SK-N-MC (cell line): ENCODE measurements at regions not wholly inside any gene's neighbourhood (a gene's known extent, or its start where the extent isn't known, plus 50 kb on each side); places are given as distances from the start of the nearest gene placed in this dataset.

Source experiments
- DNase-seq: peaks from one replicate; pipeline ENCODE4 v3.0.0-alpha.2; 2011; ENCODE audit warnings: low read depth, low spot score
- H3K27ac ChIP-seq: fragments of 200-600 bp; sonication (generic); 2 replicates; pipeline ENCODE4 v1.5.1; 2016; ENCODE audit warnings: mixed run types
- H3K36me3 ChIP-seq: fragments of 200-600 bp; sonication (generic); 2 replicates; pipeline ENCODE4 v1.6.1; 2017; ENCODE audit warnings: antibody characterized with exemption, low read length, mixed read lengths; ENCODE audit not compliant: insufficient read depth
- H3K4me3 ChIP-seq: fragments of 200-600 bp; sonication (generic); 2 replicates; pipeline ENCODE4 v1.5.1; 2016
- H3K9ac ChIP-seq: fragments of 200-600 bp; sonication (generic); 2 replicates; pipeline ENCODE4 v1.8.0; 2017; ENCODE audit warnings: mixed run types, mixed read lengths; ENCODE audit not compliant: insufficient read length
- H3K9me3 ChIP-seq: fragments of 200-600 bp; sonication (generic); 2 replicates; pipeline ENCODE4 v1.6.1; 2017; ENCODE audit warnings: low read depth, mild to moderate bottlenecking, antibody characterized with exemption, low read length, moderate library complexity, mixed read lengths
- EZH2 ChIP-seq: fragments of 200-600 bp; sonication (generic); IDR thresholded peaks from one replicate; pipeline ENCODE4 v1.6.1; 2017; ENCODE audit warnings: antibody characterized with exemption
- FOXP2 ChIP-seq: optimal IDR thresholded peaks from 2 replicates; pipeline ENCODE3; 2011; ENCODE audit warnings: mild to moderate bottlenecking, moderate library complexity; ENCODE audit not compliant: insufficient read depth; ENCODE audit errors: extremely low read length, control extremely low read depth
- POLR2AphosphoS5 ChIP-seq: IDR thresholded peaks from 2 replicates; pipeline ENCODE4 v1.6.1; 2012; ENCODE audit warnings: mild to moderate bottlenecking, low read depth, low read length, borderline replicate concordance

DNA sequence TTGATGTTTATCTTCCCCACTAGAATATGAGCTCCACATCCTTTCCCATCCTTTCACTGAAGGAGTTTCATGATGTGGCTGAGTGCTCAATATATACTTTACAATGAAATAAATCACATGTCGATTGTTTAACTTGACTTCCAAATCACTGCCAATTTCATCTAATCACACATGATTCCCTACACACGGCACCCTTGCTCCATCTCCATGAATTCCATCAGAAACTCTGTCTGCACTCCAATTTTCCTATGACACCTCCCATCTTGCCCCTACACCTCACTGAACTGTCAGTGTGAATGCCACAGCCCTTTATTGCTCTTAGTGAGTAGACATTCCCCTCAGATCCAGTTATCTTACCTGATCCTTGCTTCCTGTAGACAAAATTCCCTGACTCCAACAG lies 366.0 kb downstream of the CMPK2 start:
- no peaks in the 10 kb centered on the region for H3K36me3 ChIP-seq
- DNase-seq: no peak

DNA sequence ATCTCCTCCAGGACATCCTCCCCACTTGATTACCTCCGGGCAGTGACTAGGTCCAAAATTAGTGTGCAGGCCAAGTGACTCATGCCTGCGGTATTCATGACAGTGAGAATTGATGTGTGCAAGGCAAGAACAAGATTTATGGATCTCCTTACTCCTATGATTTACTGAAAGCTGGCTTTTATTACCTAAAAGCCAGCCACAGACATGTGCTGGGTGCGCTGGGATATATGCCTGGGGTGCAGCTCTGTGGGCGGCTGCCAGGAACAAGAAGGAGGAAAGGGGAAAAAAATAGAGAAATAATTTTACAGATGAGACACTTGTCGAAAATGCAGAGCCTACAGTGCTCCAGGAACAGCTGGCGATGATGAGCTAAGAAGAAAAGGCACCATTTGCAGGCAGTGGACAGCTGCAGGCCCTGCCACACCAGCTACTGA lies 359.3 kb downstream of the CMPK2 start:
- H3K4me3 ChIP-seq: no peak overlapping the region
- H3K27ac ChIP-seq: no peak overlapping the region
- no peak overlapping the region for H3K9ac ChIP-seq
- DNase-seq: no peak
- H3K9me3 ChIP-seq: no peaks in the 10 kb centered on the region
- TF ChIP-seq EZH2: no peak
- no peak for TF ChIP-seq POLR2AphosphoS5
- TF ChIP-seq FOXP2: no peak
- H3K36me3 ChIP-seq: no peaks in the 10 kb centered on the region

More for the DNA sequence above, 366.0 kb downstream of the CMPK2 start:
- H3K27ac ChIP-seq: no peak overlapping the region
- H3K4me3 ChIP-seq: no peak overlapping the region
- H3K9ac ChIP-seq: no peak overlapping the region
- no peaks in the 10 kb centered on the region for H3K9me3 ChIP-seq
- TF ChIP-seq FOXP2 (no peak), EZH2 (no peak), POLR2AphosphoS5 (no peak)

- no peak overlapping the region for H3K9ac ChIP-seq
- no peaks in the 10 kb centered on the region for H3K36me3 ChIP-seq
- no peaks in the 10 kb centered on the region for H3K9me3 ChIP-seq
- no peak overlapping the region for H3K4me3 ChIP-seq
- TF ChIP-seq POLR2AphosphoS5 (no peak), FOXP2 (no peak), EZH2 (no peak)
- DNase-seq: no peak
- no peak overlapping the region for H3K27ac ChIP-seq
These were observed 358.8 kb downstream of the CMPK2 start for GRCh38 chr2:6506859-6507258.

DNA sequence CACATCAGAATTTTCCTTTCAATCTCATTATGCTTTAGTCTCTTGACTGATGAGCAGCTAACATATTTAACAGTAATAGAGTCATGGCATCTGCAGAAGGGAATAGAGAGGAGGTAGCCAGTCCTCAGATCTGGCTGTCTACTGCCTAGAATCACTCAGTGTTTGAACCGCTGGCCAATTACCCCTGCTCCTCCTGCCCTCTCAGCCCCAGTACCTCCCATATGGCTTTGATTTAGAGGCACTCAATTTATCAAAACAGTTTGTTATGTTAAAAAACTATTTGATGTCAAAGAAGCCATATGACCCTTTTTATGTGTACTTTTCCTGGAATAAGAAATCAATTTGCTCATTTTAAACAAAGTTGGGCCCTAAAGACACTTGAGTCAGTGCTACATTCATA lies 355.2 kb downstream of the CMPK2 start:
- no peak for TF ChIP-seq POLR2AphosphoS5
- TF ChIP-seq FOXP2: no peak
- Histone ChIP-seq H3K4me3 (no peak overlapping the region), H3K36me3 (no peaks in the 10 kb centered on the region), H3K9me3 (no peaks in the 10 kb centered on the region), H3K27ac (no peak overlapping the region), H3K9ac (no peak overlapping the region)
- no peak for DNase-seq

DNA sequence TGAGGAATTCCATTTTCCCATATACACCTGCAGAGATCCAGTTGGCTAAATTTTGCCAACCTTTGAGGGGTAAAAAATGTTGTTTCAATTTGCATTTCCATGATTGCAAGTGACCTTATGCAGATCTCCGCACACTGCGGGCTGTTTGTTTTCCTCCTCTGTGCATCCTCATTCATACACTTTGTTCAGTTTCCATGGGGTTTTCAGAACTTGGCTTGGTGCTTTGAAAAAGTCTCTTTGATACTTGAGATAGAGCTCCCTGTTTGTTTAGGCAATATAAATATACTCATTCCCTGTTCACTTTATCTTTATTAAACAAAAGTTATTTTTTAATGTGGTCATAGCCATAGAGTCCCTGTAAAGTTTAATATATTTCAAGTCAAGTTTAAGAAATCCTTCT lies 353.1 kb downstream of the CMPK2 start:
- no peak overlapping the region for H3K27ac ChIP-seq
- no peaks in the 10 kb centered on the region for H3K9me3 ChIP-seq
- no peak overlapping the region for H3K9ac ChIP-seq
- H3K4me3 ChIP-seq: no peak overlapping the region
- TF ChIP-seq EZH2 (no peak), FOXP2 (no peak), POLR2AphosphoS5 (no peak)
- no peak for DNase-seq
- no peaks in the 10 kb centered on the region for H3K36me3 ChIP-seq

DNA sequence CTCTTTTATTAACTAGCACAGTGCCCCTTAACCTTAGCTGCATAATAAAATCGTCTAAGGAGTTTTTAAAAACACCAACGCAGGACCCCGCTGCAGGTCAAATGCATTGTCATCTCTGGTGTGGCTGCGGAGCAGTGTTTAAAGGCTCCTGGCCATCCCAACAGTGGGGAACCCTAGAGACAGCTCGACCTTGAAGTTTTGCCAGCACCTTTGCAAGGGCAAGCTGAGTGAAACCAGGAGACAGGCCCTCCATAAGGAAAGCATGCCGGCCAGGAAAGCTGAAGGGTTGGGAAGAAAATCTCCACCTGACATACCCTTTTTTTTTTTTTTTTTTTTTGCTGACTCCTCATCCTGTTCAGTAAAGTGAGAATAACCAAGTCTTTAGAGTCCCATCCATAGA lies 349.0 kb downstream of the CMPK2 start:
- Histone ChIP-seq H3K9me3 (no peaks in the 10 kb centered on the region), H3K27ac (no peak overlapping the region), H3K9ac (no peak overlapping the region), H3K36me3 (no peaks in the 10 kb centered on the region), H3K4me3 (no peak overlapping the region)
- no peak for DNase-seq
- TF ChIP-seq POLR2AphosphoS5: no peak
- TF ChIP-seq EZH2: no peak
- no peak for TF ChIP-seq FOXP2

DNA sequence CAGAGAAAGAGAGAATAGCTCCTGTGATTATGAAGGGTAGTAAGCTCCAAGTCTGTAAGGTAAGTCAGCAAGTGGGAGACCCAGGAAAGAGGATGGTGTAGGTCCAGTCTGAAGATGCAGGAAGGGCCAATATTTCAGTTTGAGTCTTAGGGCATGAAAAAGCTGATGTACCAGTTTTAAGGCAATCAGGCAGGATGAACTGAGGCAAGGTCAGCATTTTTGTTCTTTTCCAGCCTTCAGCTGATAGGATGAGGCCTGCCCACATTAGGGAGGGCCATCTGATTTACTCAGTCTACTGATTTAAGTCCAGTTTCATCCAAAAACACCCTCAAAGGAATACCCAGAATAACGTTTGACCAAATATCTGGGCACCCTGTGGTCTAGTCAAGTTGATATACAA lies 347.3 kb downstream of the CMPK2 start:
- TF ChIP-seq EZH2: no peak
- TF ChIP-seq POLR2AphosphoS5: no peak
- TF ChIP-seq FOXP2: no peak
- no peak overlapping the region for H3K9ac ChIP-seq
- DNase-seq: no peak
- no peak overlapping the region for H3K4me3 ChIP-seq
- H3K9me3 ChIP-seq: no peaks in the 10 kb centered on the region
- H3K36me3 ChIP-seq: no peaks in the 10 kb centered on the region
- H3K27ac ChIP-seq: no peak overlapping the region

DNA sequence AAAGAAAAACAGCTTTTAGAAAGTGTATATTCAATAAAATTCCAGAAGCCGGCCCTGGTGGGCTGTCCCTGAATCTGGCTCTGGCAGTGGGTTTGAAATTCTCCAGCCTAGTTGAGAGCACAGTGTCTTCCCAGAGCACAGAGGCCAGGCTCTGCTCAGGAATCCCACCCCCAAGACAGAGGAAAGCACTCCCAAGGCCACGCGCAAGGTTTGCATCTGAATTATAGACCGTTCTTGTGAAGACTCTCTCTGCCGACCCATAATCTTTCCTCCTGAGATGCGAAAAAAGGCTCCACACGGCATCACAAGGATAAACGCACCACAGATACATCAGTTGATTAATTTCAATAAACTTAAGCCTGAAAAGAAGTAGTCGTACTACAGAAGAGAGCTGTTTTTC lies 342.2 kb downstream of the CMPK2 start:
- H3K9me3 ChIP-seq: no peaks in the 10 kb centered on the region
- H3K9ac ChIP-seq: no peak overlapping the region
- no peak for DNase-seq
- no peak overlapping the region for H3K27ac ChIP-seq
- no peak overlapping the region for H3K4me3 ChIP-seq
- TF ChIP-seq EZH2 (no peak), FOXP2 (no peak), POLR2AphosphoS5 (no peak)
- no peaks in the 10 kb centered on the region for H3K36me3 ChIP-seq

- H3K9me3 ChIP-seq: no peaks in the 10 kb centered on the region
- H3K9ac ChIP-seq: no peak overlapping the region
- H3K4me3 ChIP-seq: no peak overlapping the region
- H3K27ac ChIP-seq: no peak overlapping the region
- H3K36me3 ChIP-seq: no peaks in the 10 kb centered on the region
- DNase-seq: no peak
- TF ChIP-seq FOXP2 (no peak), POLR2AphosphoS5 (no peak), EZH2 (no peak)
These were observed 340.8 kb downstream of the CMPK2 start for GRCh38 chr2:6524691-6525474.
